K562 (cell line): ENCODE measurements at regions not wholly inside any gene's neighbourhood (a gene's known extent, or its start where the extent isn't known, plus 50 kb on each side); places are given as distances from the start of the nearest gene placed in this dataset.
"Not testable (repeated sequence)": the region's sequence is repeated elsewhere in the genome, so short reads cannot be mapped to it uniquely, and the experiment has no call there.

Experiments
- ATAC-seq: fragments of 200-7000 bp; cut with Tn5 transposase; 3 replicates; pipeline ENCODE4 v1.9.1; 2020; ENCODE audit warnings: moderate library complexity
- BruUV-seq: library from RNA; stranded (reverse); fragments of 400-500 nt; replicated peaks from 2 replicates; lab custom pipeline; 2021; lab: Mats Ljungman, UMichigan
- CTCF ChIA-PET: fragments of 300-600 bp; formaldehyde crosslinking; extraction: SDS; loops from one replicate; lab custom pipeline; 2021; ENCODE audit warnings: low intra/inter-chr PET ratio; lab: Yijun Ruan, JAX
- POLR2A ChIA-PET: fragments of 300-600, 350-650 bp; sonication (Branson Sonifier 250); formaldehyde crosslinking; extraction: SDS; loops from one replicate; lab custom pipeline; 2021; ENCODE audit warnings: antibody characterized with exemption, inconsistent platforms; lab: Yijun Ruan, JAX
- DNase-seq, 4 experiments: peaks; one replicate each; pipeline versions ENCODE4 v3.0.0 to v3.0.0-alpha.2; 2011 to 2018; ENCODE audit warnings: low spot score in 3 of 4, mixed read lengths in 3 of 4; ENCODE audit errors: extremely low read depth in 1 of 4
- FAIRE-seq: peaks from 2 replicates; lab custom pipeline; 2011; peaks lifted over from hg19 to GRCh38; lab: Jason Lieb, UNC
- H2AFZ ChIP-seq: 2 replicates; pipeline ENCODE4 v1.6.0; 2011; ENCODE audit warnings: low read depth, low read length, control low read depth, inconsistent platforms
- H3K27ac ChIP-seq: fragments of 200-600 bp; 3 replicates; pipeline ENCODE4 v1.8.0; 2011; ENCODE audit warnings: low read depth, mild to moderate bottlenecking, control low read depth, inconsistent platforms, low read length, moderate library complexity, mixed read lengths; ENCODE audit errors: extremely low read depth
- H3K27me3 ChIP-seq, 2 experiments: fragments of 300-600 bp in 1 of 2; 2 replicates in 1 of 2; 3 replicates in 1 of 2; pipeline versions ENCODE4 v1.6.0 to v1.8.0; 2011; ENCODE audit warnings: inconsistent platforms in 2 of 2, low read length in 2 of 2, mild to moderate bottlenecking in 1 of 2, mixed read lengths in 1 of 2, moderate library complexity in 1 of 2; ENCODE audit not compliant: control insufficient read depth in 2 of 2, insufficient read depth in 2 of 2
- H3K36me3 ChIP-seq: fragments of 300-600 bp; 3 replicates; pipeline ENCODE4 v1.8.0; 2011; ENCODE audit warnings: mild to moderate bottlenecking, low read length, inconsistent platforms; ENCODE audit not compliant: control insufficient read depth, insufficient read depth
- H3K4me1 ChIP-seq, 2 experiments: fragments of 200-600 bp in 1 of 2; replicated peaks in 1 of 2; 2 replicates in 1 of 2; 3 replicates in 1 of 2; pipeline versions ENCODE4 v1.5.1 to v1.8.0; 2011; ENCODE audit warnings: inconsistent platforms in 2 of 2, low read length in 2 of 2, mild to moderate bottlenecking in 1 of 2, mixed read lengths in 1 of 2, moderate library complexity in 1 of 2; ENCODE audit not compliant: control insufficient read depth in 2 of 2, insufficient read depth in 2 of 2
- H3K4me2 ChIP-seq: 2 replicates; pipeline ENCODE4 v1.6.1; 2011; ENCODE audit warnings: low read length, control low read depth, inconsistent platforms, mixed read lengths; ENCODE audit not compliant: insufficient read depth
- H3K4me3 ChIP-seq: fragments of 200-600 bp; sonication (generic), shearing (Covaris generic); 2 replicates; pipeline ENCODE4 v1.5.1; 2016; ENCODE audit warnings: control low read depth, inconsistent platforms
- H3K79me2 ChIP-seq: fragments of 200-600 bp; 3 replicates; pipeline ENCODE4 v1.8.0; 2011; ENCODE audit warnings: low read length, inconsistent platforms; ENCODE audit not compliant: control insufficient read depth, insufficient read depth
- H3K9ac ChIP-seq, 2 experiments: 2 replicates each; pipeline versions ENCODE4 v1.6.0 to v1.6.1; 2011; ENCODE audit warnings: low read depth in 2 of 2, low read length in 2 of 2, control low read depth in 1 of 2, inconsistent platforms in 1 of 2, mild to moderate bottlenecking in 1 of 2, mixed read lengths in 1 of 2; ENCODE audit not compliant: insufficient read depth in 1 of 2
- H3K9me1 ChIP-seq: one replicate; pipeline ENCODE4 v1.6.0; 2011; ENCODE audit warnings: inconsistent platforms, mild to moderate bottlenecking, low read length, moderate library complexity; ENCODE audit not compliant: control insufficient read depth, insufficient read depth
- H3K9me3 ChIP-seq: replicated peaks from 2 replicates; pipeline ENCODE4 v1.5.1; 2011; ENCODE audit warnings: low read depth, low read length, inconsistent platforms; ENCODE audit not compliant: control insufficient read depth, insufficient read depth
- H4K20me1 ChIP-seq: replicated peaks from 2 replicates; pipeline ENCODE4 v1.6.1; 2011; ENCODE audit warnings: low read length, inconsistent platforms, mixed read lengths; ENCODE audit not compliant: control insufficient read depth, insufficient read depth
- E2F4 ChIP-seq: sonication (generic); formaldehyde crosslinking; IDR thresholded peaks from 2 replicates; pipeline ENCODE4 v1.8.0; 2022; ENCODE audit warnings: mild to moderate bottlenecking, low read depth, missing genetic modification reagents
- U2AF2 ChIP-seq: fragments of 200-400 bp; formaldehyde crosslinking; optimal IDR thresholded peaks from 2 replicates; pipeline ENCODE3; 2017; ENCODE audit warnings: low read depth, mild to moderate bottlenecking, low read length
- ZBTB17 ChIP-seq: fragments of 450-650 bp; formaldehyde crosslinking; IDR thresholded peaks from 2 replicates; pipeline ENCODE4 v1.4.0; 2020; ENCODE audit warnings: mild to moderate bottlenecking
- ZFP1 ChIP-seq: fragments of 450-650 bp; formaldehyde crosslinking; IDR thresholded peaks from 2 replicates; pipeline ENCODE4 v1.4.0; 2020; ENCODE audit warnings: mild to moderate bottlenecking, mixed read lengths
- WGBS: fragments of 100-300 bp; shearing (Covaris generic); methylation state at CpG from one replicate; pipeline ENCODE4 v1.1.6; 2016; ENCODE audit warnings: low coverage, mixed read lengths; ENCODE audit not compliant: insufficient coverage; ENCODE audit errors: missing lambda C conversion rate; 5-methylcytosine and 5-hydroxymethylcytosine counted together
- in situ Hi-C: fragments of 300-500 bp; cut with MboI; formaldehyde crosslinking; loops from 4 replicates; pipeline ENCODE4 v1.15.0; 2018; ENCODE audit warnings: inconsistent platforms, mixed read lengths
- intact Hi-C: fragments of 100-400 bp; cut with micrococcal nuclease; formaldehyde crosslinking; loops from 2 replicates; pipeline ENCODE4 v1.14.2; 2022
- TF ChIP-seq, protein P1 (sequence below): fragments of 450-650 bp; IDR thresholded peaks from 2 replicates; pipeline ENCODE4 v1.6.1; 2016; ENCODE audit warnings: borderline replicate concordance

DNA sequence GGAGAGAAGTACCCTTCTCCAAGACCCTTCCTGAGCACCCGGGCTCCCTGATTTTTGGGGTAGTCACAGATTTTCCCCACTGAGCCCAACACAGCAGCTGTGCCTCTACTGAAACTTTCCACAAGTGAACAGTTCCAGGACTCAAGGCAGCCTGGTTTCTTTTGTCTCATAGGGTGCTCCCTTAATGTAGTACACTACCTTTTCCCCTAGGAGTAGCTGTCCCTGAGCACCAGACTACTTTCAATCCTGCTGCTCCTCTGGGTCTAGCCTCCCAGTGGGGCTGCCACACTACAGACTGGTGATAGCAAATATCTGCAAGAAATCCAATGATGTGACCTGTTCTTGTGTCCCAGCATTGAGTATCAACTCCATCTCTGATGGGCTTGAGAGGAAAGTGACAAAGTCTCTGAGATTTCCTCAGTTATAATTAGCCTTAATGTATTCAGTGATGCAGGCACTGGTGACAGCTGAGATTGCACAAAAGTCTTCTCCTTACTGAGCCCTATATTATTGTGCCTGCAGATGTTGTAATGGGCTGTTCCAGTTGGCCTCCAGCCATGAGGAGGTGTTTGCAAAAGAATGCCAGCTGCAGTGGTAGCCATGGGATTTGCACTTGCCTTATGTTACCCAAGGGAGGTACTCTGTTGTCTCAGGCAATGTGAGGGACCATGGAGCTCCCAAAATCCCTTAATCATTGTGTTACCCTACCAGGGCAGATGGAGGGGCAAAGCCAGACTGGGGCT lies 1802.5 kb downstream of the EFNA5 start (continued):
- TF ChIP-seq, protein P1, sequence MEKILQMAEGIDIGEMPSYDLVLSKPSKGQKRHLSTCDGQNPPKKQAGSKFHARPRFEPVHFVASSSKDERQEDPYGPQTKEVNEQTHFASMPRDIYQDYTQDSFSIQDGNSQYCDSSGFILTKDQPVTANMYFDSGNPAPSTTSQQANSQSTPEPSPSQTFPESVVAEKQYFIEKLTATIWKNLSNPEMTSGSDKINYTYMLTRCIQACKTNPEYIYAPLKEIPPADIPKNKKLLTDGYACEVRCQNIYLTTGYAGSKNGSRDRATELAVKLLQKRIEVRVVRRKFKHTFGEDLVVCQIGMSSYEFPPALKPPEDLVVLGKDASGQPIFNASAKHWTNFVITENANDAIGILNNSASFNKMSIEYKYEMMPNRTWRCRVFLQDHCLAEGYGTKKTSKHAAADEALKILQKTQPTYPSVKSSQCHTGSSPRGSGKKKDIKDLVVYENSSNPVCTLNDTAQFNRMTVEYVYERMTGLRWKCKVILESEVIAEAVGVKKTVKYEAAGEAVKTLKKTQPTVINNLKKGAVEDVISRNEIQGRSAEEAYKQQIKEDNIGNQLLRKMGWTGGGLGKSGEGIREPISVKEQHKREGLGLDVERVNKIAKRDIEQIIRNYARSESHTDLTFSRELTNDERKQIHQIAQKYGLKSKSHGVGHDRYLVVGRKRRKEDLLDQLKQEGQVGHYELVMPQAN = no peak

DNA sequence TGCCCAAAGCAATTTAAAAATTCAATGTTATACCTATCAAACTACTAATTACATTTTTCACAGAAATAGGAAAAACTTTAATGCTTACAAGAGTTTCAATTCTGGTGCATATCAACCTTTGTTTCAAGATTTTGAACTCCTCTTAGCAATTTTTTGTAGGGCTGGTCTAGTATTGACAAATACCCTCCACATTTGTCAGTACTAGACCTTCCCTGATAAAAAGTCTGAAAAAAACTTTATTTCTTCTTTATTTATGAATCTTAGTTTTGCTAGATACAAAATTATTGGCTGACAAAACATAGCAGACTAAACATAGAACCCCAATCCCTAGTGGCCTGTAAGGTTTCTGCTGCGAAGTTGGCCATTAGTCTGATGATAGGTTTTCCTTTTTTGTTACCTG lies 1804.9 kb downstream of the EFNA5 start:
- 0% methylated on average over 1 of the region's 1 CpG for WGBS
- no peaks in the 10 kb centered on the region for H3K79me2 ChIP-seq
- in situ Hi-C loops (no loop called here), intact Hi-C loops (no loop called here)
- FAIRE-seq = no peak
- H3K9ac ChIP-seq = no peak overlapping the region
- no peaks in the 10 kb centered on the region; the same call in 1 of the 2 replicates for H3K9me3 ChIP-seq
- no peak for ATAC-seq
- TF ChIP-seq ZFP1 (CRISPR knock-in tag) (no peak), U2AF2 (no peak), E2F4 (CRISPR knock-in tag) (no peak), ZBTB17 (CRISPR knock-in tag) (no peak)
- H3K9me1 ChIP-seq = no peaks in the 10 kb centered on the region
- DNase-seq = no peak
- H3K4me3 ChIP-seq = no peak overlapping the region
- no peak overlapping the region for H3K4me2 ChIP-seq
- H3K36me3 ChIP-seq = no peaks in the 10 kb centered on the region
- BruUV-seq = no TSS peak
- POLR2A ChIA-PET = no interaction called here
- CTCF ChIA-PET = no interaction called here
- H3K27me3 ChIP-seq = no peaks in the 10 kb centered on the region
- no peak overlapping the region for H2AFZ ChIP-seq
- no peaks in the 10 kb centered on the region for H4K20me1 ChIP-seq
- no peaks in the 10 kb centered on the region for H3K4me1 ChIP-seq
- H3K27ac ChIP-seq = no peak overlapping the region

DNA sequence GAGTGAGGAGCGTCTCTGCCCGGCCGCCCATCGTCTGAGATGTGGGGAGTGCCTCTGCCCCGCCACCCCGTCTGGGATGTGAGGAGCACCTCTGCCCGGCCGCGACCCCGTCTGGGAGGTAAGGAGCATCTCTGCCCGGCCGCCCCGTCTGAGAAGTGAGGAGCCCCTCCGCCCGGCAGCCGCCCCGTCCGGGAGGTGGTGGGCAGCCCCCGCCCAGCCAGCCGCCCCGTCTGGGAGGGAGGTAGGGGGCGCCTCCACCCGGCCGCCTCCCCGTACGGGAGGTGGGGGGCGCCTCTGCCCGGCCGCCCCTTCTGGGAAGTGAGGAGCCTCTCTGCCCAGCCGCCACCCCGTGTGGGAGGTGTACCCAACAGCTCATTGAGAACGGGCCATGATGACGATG lies 1811.4 kb downstream of the EFNA5 start:
- not testable (repeated sequence) for ATAC-seq

More for the DNA sequence above, 1811.4 kb downstream of the EFNA5 start:
- WGBS = 16% methylated on average over 6 of the region's 33 CpGs
- H3K27ac ChIP-seq, CTCF ChIA-PET, intact Hi-C loops, H3K4me2 ChIP-seq, H3K9me3 ChIP-seq, H3K36me3 ChIP-seq, H3K27me3 ChIP-seq, in situ Hi-C loops, FAIRE-seq, H4K20me1 ChIP-seq, H3K4me3 ChIP-seq, BruUV-seq, DNase-seq, H3K9ac ChIP-seq, POLR2A ChIA-PET, H3K9me1 ChIP-seq, H3K4me1 ChIP-seq, H2AFZ ChIP-seq, H3K79me2 ChIP-seq: not testable (repeated sequence)
